Adipocyte (in vitro differentiated cells): ENCODE measurements at regions not wholly inside any gene's neighbourhood (a gene's known extent, or its start where the extent isn't known, plus 50 kb on each side); places are given as distances from the start of the nearest gene placed in this dataset.

Experiments used
- DNase-seq: peaks from one replicate; pipeline ENCODE4 v3.0.0-alpha.2; 2015; ENCODE audit warnings: low read depth
- H3K27me3 ChIP-seq: replicated peaks from 2 replicates; pipeline ENCODE4 v1.7.0; 2013; ENCODE audit warnings: mild to moderate bottlenecking, low read length, moderate library complexity; ENCODE audit not compliant: control insufficient read depth, insufficient read depth
- H3K36me3 ChIP-seq: 2 replicates; pipeline ENCODE4 v1.7.0; 2013; ENCODE audit warnings: low read length, mild to moderate bottlenecking, moderate library complexity; ENCODE audit not compliant: control insufficient read depth, insufficient read depth, severe bottlenecking
- H3K4me1 ChIP-seq: 2 replicates; pipeline ENCODE4 v1.7.0; 2013; ENCODE audit warnings: mild to moderate bottlenecking, low read length, moderate library complexity; ENCODE audit not compliant: control insufficient read depth, insufficient read depth
- H3K4me3 ChIP-seq: 2 replicates; pipeline ENCODE4 v1.7.0; 2013; ENCODE audit warnings: mild to moderate bottlenecking, low read length, moderate library complexity
- H3K9ac ChIP-seq: 2 replicates; pipeline ENCODE4 v1.7.0; 2013; ENCODE audit warnings: mild to moderate bottlenecking, low read length, moderate library complexity
- H3K9me3 ChIP-seq: 2 replicates; pipeline ENCODE4 v1.7.0; 2013; ENCODE audit warnings: mild to moderate bottlenecking, low read length, moderate library complexity; ENCODE audit not compliant: control insufficient read depth

DNA sequence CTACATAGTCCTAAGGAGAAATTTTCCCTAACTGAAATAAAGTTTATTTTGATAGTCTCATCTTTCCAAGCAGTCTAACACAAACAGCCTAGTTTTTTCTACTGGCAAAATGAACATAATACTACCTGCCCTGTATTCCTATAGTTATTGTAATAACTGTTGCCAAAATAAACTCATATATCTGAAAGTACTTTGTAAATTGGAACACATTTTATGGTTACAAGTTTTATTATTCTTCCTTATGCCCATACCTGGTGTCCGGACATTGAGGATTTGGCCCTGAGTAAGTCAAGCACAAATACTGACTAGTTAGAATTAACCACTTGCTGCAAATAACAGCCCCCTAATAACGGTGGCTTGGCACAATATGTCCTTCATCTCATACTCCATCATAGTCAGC, 120.4 kb upstream of the TOM1L1 start:
- H3K27me3 ChIP-seq = no peaks in the 10 kb centered on the region
- DNase-seq = no peak
- no peak overlapping the region for H3K4me3 ChIP-seq
- no peak overlapping the region for H3K9ac ChIP-seq
- H3K9me3 ChIP-seq = no peaks in the 10 kb centered on the region
- no peaks in the 10 kb centered on the region for H3K4me1 ChIP-seq
- H3K36me3 ChIP-seq = no peaks in the 10 kb centered on the region

DNA sequence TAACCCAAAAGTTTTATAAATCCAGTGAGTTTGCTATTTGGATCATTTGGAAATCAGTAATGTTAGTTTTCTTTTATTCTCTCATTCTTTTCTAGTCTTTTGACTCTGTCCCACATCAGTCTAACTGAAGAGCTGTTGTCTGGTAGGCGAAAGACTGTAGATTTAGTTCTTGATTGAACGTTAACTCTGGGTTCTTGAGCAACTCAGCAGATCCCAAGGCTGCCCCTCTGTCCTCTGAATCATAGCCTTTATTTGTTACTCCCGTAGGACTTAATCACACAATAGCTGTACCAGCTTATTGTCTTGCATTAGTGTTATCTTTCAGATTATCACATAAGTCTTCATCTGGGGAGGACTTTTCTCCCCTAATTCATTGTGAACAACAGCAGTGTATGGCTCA, 119.3 kb upstream of the TOM1L1 start:
- Histone ChIP-seq H3K4me1 (no peaks in the 10 kb centered on the region), H3K4me3 (no peak overlapping the region), H3K27me3 (no peaks in the 10 kb centered on the region), H3K9ac (no peak overlapping the region), H3K9me3 (no peaks in the 10 kb centered on the region), H3K36me3 (no peaks in the 10 kb centered on the region)
- DNase-seq = no peak

DNA sequence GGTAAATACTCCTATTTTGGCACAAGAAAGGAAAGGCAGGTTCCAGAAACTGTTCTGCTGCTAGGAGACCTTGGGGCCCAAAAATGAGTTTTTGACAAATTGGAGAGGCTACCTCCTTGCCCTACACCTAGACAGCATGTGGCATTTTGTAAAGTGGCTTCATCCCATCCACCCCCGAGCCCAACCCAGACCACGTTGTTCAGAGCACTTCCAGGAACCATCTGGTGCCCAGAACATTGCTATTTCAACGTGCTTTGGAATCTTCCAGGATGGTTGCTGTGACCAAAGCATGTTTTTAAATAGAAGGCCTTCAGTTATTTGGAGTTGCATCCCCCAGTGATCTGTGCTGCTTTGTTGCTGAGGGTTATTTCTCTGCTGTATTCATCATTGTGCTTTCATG, 116.3 kb upstream of the TOM1L1 start:
- H3K4me3 ChIP-seq = no peak overlapping the region
- no peak overlapping the region for H3K9ac ChIP-seq
- H3K36me3 ChIP-seq = no peaks in the 10 kb centered on the region
- no peaks in the 10 kb centered on the region for H3K27me3 ChIP-seq
- H3K4me1 ChIP-seq = no peaks in the 10 kb centered on the region
- H3K9me3 ChIP-seq = no peaks in the 10 kb centered on the region
- no peak for DNase-seq

DNA sequence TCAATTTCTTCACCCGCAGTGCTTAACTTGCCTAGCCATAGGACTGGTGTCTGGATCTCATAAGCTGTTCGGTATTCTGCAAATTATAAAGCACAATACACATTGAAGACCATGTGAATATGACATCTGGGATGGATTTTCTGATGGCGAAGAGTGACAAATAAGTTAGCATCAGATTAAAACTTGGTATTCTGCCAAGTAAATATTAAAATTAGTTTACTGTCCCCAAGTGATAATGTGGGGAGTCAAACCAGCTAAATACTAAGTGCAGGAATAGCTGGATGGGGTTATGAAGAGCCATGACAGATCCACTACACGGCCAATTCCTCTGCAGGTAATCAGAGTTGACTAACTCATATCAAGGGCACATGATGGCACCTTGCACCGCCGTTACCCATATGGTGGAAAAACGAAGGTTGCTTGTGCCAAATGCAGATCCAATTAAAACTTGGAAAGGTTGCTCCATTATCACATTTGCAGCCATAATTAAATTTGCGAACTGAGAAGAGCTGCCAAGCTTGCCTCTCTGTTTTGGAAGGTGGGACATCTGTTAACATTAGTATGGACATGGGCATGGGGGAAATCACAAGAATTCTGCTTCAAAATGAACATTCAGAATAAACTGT, 114.9 kb upstream of the TOM1L1 start:
- DNase-seq = no peak
- Histone ChIP-seq H3K4me1 (no peaks in the 10 kb centered on the region), H3K9ac (no peak overlapping the region), H3K36me3 (no peaks in the 10 kb centered on the region), H3K9me3 (no peaks in the 10 kb centered on the region), H3K27me3 (no peaks in the 10 kb centered on the region), H3K4me3 (no peak overlapping the region)

DNA sequence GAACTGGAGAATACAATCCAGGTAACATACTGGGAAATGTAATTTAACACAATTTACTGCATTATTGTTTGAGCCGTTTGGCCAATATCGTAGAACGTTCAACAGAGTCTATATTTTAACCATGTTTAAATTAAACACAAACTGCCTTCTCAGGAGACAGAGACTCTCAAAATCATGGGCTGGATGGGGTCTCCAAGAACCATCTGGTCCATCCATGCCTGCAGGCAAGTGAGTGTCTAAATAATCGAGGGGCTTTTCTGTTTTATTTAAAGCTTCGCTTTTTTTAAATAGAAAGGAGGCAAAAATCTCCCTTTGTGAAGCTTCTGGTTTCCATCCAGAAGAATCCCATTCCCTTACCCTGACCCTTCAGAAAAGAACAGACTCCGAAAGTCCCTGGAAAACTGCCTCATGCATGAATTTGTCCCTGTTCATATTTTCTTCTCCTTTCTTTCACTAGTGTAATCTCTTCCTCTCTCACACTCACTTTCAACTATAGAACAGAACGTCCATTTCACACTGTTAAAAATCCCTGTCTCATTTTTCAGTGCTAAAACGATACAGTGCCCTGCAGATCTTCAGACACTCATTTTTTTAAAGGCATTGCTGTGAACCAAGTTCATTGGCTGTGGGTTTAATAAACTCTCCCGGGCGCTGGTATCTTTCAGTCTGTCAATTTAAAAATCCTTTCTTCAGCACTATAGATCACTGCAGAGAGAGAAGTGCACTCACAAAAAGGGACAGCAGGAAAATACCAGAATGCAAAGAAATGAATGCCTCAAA, 111.4 kb upstream of the TOM1L1 start:
- Histone ChIP-seq H3K4me1 (no peaks in the 10 kb centered on the region), H3K9me3 (no peaks in the 10 kb centered on the region), H3K4me3 (no peak overlapping the region), H3K27me3 (no peaks in the 10 kb centered on the region), H3K9ac (no peak overlapping the region), H3K36me3 (no peaks in the 10 kb centered on the region)
- no peak for DNase-seq

DNA sequence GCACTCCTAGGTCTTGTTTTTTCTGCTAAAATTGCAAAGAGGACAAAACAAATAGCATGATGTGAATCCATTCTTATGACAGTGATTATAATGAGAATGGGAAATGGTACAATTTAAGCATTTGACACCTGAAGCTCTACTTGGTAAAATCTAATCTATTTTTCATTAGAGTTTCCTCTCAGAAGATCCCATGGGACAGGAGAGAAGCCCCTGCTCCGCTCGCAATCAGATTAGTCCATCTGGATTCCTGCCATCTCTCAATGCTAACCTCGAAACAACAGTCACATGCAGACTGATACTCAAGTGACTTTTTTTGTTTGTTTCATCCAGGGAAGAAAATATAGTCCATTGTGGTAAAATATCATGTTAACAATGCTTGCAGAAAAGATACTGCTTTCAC, 107.4 kb upstream of the TOM1L1 start:
- no peak for DNase-seq
- no peaks in the 10 kb centered on the region for H3K36me3 ChIP-seq
- no peaks in the 10 kb centered on the region for H3K27me3 ChIP-seq

DNA sequence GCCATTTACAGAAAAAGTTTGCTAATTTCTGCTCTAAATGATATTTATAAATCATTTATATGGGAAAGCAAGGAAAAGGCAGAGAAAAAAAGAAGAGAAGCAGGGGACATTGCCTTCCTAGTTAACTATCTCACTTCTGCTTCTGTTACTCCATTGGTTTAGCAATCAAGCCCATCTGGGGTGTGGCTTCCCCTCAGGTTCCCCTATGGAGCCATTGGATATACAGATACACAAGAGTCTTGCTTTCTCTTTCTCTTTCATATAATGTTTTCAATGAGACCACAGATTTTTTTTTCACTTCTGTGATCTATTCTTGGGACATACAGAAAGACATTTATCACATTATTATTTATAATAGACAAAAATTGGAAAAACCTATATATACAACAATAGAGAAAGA, 105.6 kb upstream of the TOM1L1 start:
- Histone ChIP-seq H3K9me3 (no peaks in the 10 kb centered on the region), H3K4me1 (no peaks in the 10 kb centered on the region), H3K27me3 (no peaks in the 10 kb centered on the region), H3K4me3 (no peak overlapping the region), H3K9ac (no peak overlapping the region), H3K36me3 (no peaks in the 10 kb centered on the region)
- DNase-seq = no peak

More for the DNA sequence above, 107.4 kb upstream of the TOM1L1 start:
- Histone ChIP-seq H3K4me1 (no peaks in the 10 kb centered on the region), H3K9ac (no peak overlapping the region), H3K4me3 (no peak overlapping the region), H3K9me3 (no peaks in the 10 kb centered on the region)

DNA sequence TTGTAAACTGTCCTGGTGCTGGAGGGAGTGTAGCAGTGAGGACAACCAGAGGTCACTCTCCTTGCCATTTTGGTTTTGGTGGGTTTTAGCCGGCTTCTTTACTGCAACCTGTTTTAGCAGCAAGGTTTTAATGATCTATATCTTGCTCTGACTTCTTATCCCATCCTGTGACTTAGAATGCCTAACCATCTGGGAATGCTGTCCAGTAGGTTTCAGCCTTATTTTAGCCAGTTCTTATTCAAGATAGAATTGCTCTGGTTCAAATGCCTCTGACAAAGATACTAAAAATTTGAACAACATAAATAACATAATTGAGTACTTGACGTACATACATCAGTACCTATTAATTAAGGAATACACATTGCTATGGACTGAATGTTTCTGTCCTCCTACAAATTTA, 93.3 kb upstream of the TOM1L1 start:
- no peaks in the 10 kb centered on the region for H3K9me3 ChIP-seq
- no peaks in the 10 kb centered on the region for H3K27me3 ChIP-seq
- no peaks in the 10 kb centered on the region for H3K4me1 ChIP-seq
- H3K9ac ChIP-seq = no peak overlapping the region
- no peak for DNase-seq
- no peak overlapping the region for H3K4me3 ChIP-seq
- no peaks in the 10 kb centered on the region for H3K36me3 ChIP-seq

DNA sequence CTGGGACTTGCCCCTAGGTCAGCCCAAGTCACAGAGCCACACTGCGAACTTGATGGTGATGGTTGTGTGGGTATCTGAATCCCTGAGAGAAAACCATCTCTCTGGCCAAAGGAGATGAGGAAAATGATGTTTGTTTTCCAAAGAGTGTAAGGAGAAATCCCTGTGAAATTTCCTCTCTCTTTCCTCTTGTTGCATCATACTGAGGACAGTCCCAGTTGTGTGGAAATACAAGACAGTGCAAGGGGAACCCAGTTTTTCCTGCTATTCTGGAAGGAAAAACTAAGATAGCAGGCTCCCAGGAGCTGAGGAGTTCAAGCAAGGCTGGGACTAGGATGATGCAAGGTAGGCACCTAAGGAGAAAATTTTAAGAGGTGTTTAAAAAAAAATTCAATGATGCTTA, 86.8 kb upstream of the TOM1L1 start:
- H3K36me3 ChIP-seq = no peaks in the 10 kb centered on the region
- no peaks in the 10 kb centered on the region for H3K4me1 ChIP-seq
- H3K9me3 ChIP-seq = no peaks in the 10 kb centered on the region
- no peaks in the 10 kb centered on the region for H3K27me3 ChIP-seq
- no peak overlapping the region for H3K9ac ChIP-seq
- no peak for DNase-seq
- H3K4me3 ChIP-seq = no peak overlapping the region

DNA sequence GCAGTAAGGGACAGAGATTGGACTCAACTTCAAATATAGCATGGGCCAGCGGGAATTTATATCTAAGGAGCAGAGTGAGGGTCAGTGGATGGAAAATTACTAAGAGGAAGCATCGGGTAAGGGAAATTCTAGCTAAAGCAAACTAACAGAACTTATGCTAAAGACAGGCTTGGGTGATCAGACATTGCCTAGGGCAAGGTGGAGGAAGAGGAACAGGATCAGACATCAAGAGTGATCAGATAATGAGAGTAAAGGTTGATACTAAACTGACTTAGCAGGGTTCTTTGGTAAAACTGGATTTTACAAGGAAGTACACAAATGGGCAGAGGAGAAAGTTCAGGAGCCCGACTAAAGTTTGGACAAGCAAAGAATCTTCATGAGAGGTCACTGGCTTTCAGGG, 86.3 kb upstream of the TOM1L1 start:
- no peak for DNase-seq
- Histone ChIP-seq H3K9ac (no peak overlapping the region), H3K9me3 (no peaks in the 10 kb centered on the region)

DNA sequence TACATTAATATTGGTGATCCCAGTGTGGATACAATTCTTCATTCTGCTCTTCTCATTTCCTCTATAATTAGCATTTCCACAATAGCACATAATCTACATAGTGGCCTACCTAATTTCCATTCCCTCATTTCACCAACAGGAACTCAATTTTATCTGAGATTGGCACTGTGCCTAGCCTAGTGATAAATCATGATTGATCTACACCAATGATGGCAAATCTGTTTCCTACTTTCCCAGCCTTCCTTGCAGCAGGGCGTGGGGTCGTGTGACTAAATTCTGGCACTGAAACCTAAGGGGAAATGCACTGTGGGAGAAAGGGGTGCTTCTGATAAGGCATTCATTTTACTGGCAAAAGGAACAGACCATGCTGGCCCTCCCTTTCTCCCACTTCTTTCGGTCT, 66.6 kb upstream of the TOM1L1 start:
- H3K9me3 ChIP-seq = no peaks in the 10 kb centered on the region
- DNase-seq = no peak
- H3K9ac ChIP-seq = no peak overlapping the region
- no peaks in the 10 kb centered on the region for H3K36me3 ChIP-seq
- H3K4me1 ChIP-seq = no peaks in the 10 kb centered on the region
- no peak overlapping the region for H3K4me3 ChIP-seq
- no peaks in the 10 kb centered on the region for H3K27me3 ChIP-seq

More for the DNA sequence above, 86.3 kb upstream of the TOM1L1 start:
- H3K27me3 ChIP-seq = no peaks in the 10 kb centered on the region
- H3K36me3 ChIP-seq = no peaks in the 10 kb centered on the region
- H3K4me1 ChIP-seq = no peaks in the 10 kb centered on the region
- H3K4me3 ChIP-seq = no peak overlapping the region

DNA sequence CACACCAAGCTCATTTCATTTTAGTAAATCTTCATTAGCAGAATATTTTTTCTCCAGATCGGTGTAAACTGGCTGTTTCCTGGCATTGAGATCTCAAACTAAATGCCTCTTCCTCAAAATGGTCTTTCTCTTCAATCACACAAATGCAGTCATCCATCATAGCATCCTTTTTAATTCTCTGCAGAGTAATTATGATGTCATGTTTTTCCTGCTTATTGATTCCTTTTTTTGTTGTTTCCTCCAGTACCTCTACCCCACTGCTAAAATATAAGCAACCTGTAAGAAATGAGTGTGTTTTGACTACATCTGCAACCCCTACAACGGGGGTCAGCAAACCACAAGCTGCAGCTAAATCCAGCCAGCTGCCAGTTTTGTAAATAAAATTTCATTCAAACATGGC, 65.6 kb upstream of the TOM1L1 start:
- Histone ChIP-seq H3K9me3 (no peaks in the 10 kb centered on the region), H3K27me3 (no peaks in the 10 kb centered on the region), H3K4me1 (no peaks in the 10 kb centered on the region), H3K4me3 (no peak overlapping the region), H3K9ac (no peak overlapping the region), H3K36me3 (no peaks in the 10 kb centered on the region)
- no peak for DNase-seq
